Mononuclear cell (primary cell): ENCODE measurements at regions not wholly inside any gene's neighbourhood (a gene's known extent, or its start where the extent isn't known, plus 50 kb on each side); places are given as distances from the start of the nearest gene placed in this dataset.

Experiments
- H3K27me3 ChIP-seq: 2 replicates; pipeline ENCODE4 v1.6.0; 2011; ENCODE audit warnings: low read length, control low read depth; ENCODE audit not compliant: insufficient read depth
- H3K4me1 ChIP-seq: 2 replicates; pipeline ENCODE4 v1.5.1; 2011; ENCODE audit warnings: mild to moderate bottlenecking, low read length, control low read depth; ENCODE audit not compliant: insufficient read depth
- H3K4me3 ChIP-seq: 2 replicates; pipeline ENCODE4 v1.5.1; 2011; ENCODE audit warnings: mild to moderate bottlenecking, low read length, moderate library complexity
- H3K9me3 ChIP-seq: 2 replicates; pipeline ENCODE4 v1.5.1; 2011; ENCODE audit warnings: low read depth, mild to moderate bottlenecking, control low read depth, low read length

DNA sequence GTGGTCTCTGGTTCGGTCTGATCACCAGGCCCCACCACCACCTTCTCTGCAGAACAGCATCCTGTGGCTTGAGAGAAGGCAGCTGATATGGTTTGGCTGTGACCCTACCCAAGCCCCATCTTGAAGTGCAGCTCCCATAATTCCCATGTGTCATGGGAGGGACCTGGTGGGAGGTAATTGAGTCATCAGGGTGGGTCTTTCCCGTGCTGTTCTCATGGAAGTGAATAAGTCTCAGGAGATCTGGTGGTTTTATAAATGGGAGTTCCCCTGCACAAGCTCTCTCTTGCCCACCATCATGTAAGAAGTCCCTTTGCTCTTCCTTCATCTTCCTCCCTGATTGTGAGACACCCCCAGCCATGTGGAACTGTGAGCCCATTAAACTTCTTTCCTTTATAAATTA is 352.3 kb upstream of the CDH5 start:
- Histone ChIP-seq H3K9me3 (no peaks in the 10 kb centered on the region), H3K27me3 (no peaks in the 10 kb centered on the region), H3K4me1 (no peaks in the 10 kb centered on the region), H3K4me3 (no peak overlapping the region)

DNA sequence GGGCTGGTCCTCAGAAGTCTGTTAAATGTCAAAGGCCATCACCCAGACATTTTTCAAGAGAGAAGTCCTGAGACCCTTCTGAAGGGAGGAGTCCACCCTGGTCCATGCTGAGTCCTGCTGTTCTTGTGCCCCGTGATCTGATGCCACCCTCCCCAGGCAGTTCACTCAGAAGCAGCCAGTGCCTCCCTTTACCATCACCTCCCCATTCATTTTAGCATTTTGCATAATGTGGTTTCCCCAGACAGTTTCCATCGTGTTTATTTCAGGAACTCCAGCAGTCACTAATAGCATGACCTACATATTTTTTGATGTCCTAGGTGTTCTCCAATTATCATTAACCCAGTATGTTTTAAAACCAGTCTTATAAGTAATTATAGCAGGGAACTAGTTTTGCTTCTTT is 353.0 kb upstream of the CDH5 start:
- H3K4me3 ChIP-seq = no peak overlapping the region
- no peaks in the 10 kb centered on the region for H3K27me3 ChIP-seq
- H3K4me1 ChIP-seq = no peaks in the 10 kb centered on the region
- no peaks in the 10 kb centered on the region for H3K9me3 ChIP-seq

DNA sequence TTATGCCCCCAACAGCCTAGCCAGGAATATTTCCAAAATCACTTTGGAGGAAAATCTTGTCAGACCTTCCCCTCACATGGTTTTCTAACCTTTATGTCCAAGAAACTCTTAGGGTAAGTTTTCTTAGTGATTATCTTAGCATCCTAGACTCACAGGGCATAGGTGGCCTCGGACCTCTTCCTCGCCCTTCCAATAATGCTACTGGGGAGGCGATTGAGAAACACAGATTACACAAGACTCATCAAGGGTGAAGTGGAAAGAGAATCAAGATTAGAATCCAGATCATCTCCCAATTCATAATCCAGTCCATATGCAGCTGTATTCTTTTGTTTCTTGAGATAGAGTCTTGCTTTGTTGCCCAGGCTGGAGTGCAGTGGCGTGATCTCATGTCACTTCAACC is 358.4 kb upstream of the CDH5 start:
- H3K4me1 ChIP-seq = no peaks in the 10 kb centered on the region
- H3K4me3 ChIP-seq = no peak overlapping the region
- H3K9me3 ChIP-seq = no peaks in the 10 kb centered on the region
- H3K27me3 ChIP-seq = no peaks in the 10 kb centered on the region

DNA sequence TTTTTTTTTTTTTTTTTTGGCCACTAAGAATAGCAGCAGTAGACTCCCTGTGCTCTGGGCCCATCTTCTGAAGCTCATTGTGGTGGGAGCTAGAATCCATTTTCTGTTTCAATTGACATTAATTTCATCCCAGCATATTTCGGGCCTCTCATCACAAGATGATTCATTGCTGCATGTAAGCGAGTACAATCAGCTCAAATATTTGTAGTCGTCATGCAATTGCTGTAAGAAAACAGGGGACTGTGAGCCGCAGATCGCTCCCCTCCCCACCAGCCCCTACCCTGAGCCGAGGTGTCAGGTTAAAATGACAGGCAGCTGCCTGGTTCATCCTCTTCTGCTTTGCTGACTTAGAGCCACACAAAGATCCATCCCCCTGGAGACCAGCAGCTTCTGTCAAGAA is 358.8 kb upstream of the CDH5 start:
- H3K4me1 ChIP-seq = no peaks in the 10 kb centered on the region
- no peak overlapping the region for H3K4me3 ChIP-seq
- no peaks in the 10 kb centered on the region for H3K27me3 ChIP-seq
- no peaks in the 10 kb centered on the region for H3K9me3 ChIP-seq

DNA sequence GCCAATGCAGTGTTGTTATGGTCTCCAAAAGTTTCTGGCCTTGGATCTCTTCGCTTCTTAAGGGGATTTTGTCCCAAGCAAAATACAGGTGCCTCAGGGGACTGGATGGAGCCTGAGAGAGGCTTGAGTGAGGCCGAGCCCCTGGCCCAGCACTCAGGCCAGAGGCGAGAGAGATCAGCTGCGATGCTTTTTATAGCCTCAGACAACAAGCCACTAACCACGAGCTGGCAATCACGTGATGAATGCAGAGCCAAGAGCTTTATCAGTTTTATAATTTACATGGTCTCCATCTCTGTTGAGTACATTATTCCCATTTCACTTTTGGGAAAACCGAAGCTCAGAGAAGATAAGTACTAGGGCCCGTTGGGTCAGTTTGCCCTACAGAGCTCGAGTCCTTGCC is 360.0 kb upstream of the CDH5 start:
- no peaks in the 10 kb centered on the region for H3K9me3 ChIP-seq
- no peaks in the 10 kb centered on the region for H3K4me1 ChIP-seq

DNA sequence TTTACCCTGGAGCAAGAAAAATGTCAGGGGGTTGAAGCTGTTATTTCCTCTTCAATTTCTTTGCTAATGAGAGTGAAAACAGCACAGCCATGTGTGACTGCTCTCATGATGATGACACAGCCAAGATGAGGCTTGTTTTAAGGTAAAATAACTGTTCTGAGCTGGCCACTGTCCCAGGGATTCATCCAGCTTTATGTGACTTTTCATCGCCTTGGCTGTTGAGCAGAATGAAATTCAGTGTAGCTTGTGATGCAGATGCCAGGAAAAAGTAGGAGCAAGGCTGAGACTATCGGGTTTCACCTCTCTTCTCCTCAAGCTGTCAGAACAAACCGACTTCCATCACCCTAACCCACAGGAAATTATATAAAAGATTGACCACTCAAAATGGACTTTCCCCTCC is 361.8 kb upstream of the CDH5 start:
- H3K4me3 ChIP-seq = no peak overlapping the region
- H3K27me3 ChIP-seq = no peaks in the 10 kb centered on the region
- H3K9me3 ChIP-seq = no peaks in the 10 kb centered on the region
- H3K4me1 ChIP-seq = no peaks in the 10 kb centered on the region

More for the DNA sequence above, 360.0 kb upstream of the CDH5 start:
- H3K27me3 ChIP-seq = no peaks in the 10 kb centered on the region
- H3K4me3 ChIP-seq = no peak overlapping the region

DNA sequence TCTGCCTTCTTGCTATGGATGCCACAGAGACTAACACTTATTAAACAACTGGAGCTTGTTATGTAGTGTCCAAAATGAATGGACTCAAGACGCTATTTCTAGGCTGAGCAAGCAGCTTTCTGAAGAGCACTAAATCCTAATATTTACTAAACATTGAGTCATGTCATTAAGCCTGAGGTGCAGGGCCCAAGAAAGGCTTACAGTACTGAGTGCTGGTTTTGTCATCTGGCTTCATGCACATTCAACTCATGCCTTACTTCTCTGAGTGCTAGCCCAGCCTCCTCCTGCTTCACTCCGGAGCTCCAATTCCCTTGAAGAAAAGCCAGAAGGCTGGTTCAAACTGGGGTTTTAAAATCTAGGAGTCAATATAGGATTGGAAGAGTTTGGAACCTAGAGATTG is 363.3 kb upstream of the CDH5 start:
- Histone ChIP-seq H3K27me3 (no peaks in the 10 kb centered on the region), H3K4me3 (no peak overlapping the region), H3K4me1 (no peaks in the 10 kb centered on the region), H3K9me3 (no peaks in the 10 kb centered on the region)

DNA sequence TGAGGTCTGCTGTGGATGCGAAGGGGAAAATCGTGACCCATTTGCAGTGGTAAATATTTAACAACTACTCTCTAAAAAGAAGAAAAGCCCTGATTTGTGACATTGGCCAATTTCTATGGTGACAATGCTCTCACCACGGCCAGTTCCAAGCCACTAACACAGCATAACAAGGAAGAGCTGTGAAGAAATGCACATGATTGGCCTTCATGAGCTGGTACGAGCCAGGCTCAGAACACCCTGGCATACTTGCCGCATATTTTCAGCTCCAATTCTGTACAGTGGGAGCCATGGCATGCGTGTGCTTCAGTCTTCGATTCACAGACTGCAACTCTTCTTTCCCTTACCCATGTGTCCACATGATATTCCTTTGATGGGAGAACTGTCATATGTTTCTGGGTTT is 363.9 kb upstream of the CDH5 start:
- no peak overlapping the region for H3K4me3 ChIP-seq
- H3K4me1 ChIP-seq = no peaks in the 10 kb centered on the region
- H3K9me3 ChIP-seq = no peaks in the 10 kb centered on the region
- peaks cover 2% of the 10 kb centered on the region for H3K27me3 ChIP-seq

DNA sequence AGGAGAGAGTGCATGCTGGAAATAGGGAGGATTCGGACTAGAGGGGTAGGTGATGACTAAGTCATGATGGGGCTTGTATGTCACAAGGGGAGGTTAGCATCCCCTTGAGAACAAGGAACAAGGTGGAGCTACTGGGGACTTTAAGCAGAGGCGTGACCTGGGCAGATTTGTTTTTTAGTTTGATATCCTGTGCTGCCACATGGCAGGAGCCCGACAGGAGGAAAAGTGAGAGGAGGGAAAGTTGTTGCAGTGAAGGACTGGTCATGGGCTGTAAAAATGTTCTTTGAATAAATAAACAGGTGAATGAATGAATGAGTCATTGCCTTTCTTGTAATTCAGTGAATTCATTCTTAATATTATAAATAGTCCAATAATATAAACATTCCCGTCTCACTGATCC is 365.1 kb upstream of the CDH5 start:
- Histone ChIP-seq H3K4me1 (no peaks in the 10 kb centered on the region), H3K4me3 (no peak overlapping the region), H3K27me3 (peaks cover 5% of the 10 kb centered on the region), H3K9me3 (no peaks in the 10 kb centered on the region)

DNA sequence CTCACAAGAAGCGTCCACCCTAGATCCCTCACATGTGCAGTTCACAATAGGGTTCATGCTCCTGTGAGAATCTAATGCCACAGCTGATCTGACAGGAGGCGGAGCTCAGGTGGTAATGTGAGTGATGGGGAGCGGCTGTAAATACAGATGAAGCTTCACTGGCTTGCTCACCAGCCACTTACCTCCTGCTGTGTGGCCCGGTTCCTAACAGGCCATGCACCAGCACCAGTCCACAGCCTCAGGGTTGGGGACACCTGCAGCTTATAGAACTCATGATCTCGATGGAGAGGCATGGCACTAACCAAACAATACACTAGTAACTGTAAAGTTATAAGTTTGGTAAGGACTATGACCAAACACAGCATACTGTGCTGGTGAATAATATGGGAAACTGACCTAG is 368.0 kb upstream of the CDH5 start:
- peaks cover 5% of the 10 kb centered on the region for H3K27me3 ChIP-seq
- no peak overlapping the region for H3K4me3 ChIP-seq
- H3K9me3 ChIP-seq = no peaks in the 10 kb centered on the region
- no peaks in the 10 kb centered on the region for H3K4me1 ChIP-seq

DNA sequence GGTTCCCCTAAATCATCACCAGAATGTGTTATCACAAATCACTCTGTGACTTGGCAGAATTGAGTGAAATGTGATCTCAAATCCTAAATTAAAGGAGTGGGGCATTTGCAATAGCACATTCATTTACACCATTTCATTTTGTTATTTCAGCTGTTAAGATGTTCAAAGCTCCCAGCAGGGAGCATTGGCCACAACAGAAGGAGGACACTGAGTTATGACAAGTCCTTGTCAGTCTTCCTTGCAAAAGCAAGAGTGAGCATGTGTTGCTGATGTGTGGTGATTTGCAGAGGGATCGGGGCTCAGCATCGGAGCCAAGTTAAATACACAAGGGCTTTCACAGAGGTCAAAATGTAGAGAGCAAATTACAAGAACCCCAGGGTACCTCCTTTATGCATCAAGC is 372.2 kb upstream of the CDH5 start:
- no peak overlapping the region for H3K4me3 ChIP-seq
- peaks cover 5% of the 10 kb centered on the region for H3K27me3 ChIP-seq
- H3K9me3 ChIP-seq = no peaks in the 10 kb centered on the region
- no peaks in the 10 kb centered on the region for H3K4me1 ChIP-seq

DNA sequence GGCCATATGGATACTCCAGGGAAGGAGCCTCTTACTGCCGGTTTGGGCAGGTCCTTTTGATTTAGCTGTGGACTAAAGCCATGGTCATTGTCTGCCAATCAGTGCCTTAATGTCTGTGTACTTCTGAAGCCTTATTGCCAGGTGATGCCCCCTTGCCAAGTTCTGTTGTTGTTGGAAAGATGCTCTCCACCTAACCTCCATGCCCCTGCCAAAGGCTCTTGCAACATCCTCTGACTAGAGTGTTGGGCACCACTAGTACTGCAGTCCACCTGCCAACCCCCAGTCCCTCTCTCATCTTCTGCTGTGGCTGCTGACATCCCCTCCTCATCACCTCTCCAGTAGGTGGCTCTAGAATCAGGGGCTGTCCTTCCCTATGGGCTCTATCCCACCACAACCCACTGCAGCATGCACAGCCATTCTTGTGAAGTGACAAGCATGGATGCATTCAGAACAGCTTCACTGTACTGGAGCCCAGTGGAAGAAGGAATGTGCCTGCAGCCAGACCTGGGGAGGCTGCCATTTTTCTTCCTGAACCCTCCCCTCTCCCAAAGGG is 375.3 kb upstream of the CDH5 start:
- Histone ChIP-seq H3K9me3 (no peaks in the 10 kb centered on the region), H3K4me1 (no peaks in the 10 kb centered on the region), H3K27me3 (no peaks in the 10 kb centered on the region), H3K4me3 (no peak overlapping the region)

DNA sequence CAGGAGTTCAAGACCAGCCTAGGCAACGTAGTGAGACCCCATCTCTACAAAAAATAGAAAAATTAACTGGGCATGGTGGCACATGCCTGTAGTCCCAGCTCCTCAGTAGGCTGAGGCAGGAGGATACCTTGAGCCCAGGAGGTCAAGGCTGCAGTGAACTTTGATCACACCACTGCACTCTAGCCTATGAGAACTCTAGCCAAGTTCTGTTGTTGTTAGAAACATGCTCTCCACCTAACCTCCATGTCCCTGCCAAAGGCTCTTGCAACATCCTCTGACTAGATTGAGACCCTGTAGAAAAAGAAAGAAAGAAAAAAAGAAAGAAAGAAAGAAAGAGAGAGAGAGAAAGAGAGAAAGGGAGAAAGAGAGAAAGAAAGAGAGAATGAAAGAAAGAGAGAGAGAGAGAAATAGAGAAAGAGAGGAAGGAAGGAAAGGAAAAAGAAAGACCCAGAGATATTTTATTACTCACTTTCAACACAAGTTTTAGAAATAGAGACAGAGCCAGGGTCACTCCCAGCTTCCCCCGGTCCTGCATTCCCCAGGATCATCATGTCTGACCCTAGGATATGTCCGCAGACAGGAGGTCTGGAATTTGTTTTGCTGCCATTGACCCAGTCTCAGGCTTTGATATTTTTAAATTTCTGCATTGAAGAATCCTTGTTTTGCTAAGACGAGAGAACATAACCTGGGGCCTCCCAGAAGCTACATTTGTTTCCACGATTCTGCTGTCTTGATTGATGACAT is 376.5 kb upstream of the CDH5 start:
- Histone ChIP-seq H3K27me3 (no peaks in the 10 kb centered on the region), H3K4me3 (no peak overlapping the region), H3K4me1 (no peaks in the 10 kb centered on the region), H3K9me3 (no peaks in the 10 kb centered on the region)

DNA sequence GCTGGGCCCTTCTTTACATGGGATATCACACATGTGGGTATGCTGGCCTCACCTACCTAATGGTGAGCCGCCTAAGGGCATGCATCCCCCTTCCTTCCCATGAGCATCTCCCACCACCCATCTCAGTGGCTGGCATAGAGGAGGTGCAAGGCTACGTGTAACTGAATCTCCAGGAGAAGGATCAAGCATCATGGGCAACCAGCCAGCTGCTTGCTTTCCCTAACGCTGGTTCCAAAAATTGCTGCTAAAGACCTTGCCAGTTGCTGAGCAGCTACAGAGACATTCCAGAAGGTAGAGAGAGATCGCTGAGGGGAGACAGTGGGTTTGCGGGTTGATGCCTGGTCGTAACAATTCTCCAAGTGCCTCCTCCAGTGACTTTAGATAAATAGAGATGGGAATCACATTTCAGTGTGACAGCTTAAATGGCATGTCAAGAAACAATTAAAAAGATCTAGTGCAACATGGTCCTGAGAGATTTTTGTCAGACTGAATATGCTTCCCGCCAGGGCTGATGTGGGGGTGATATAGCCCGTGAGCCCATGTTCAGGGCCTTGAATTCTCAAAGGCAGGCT is 378.4 kb upstream of the CDH5 start:
- no peak overlapping the region for H3K4me3 ChIP-seq
- no peaks in the 10 kb centered on the region for H3K4me1 ChIP-seq
- H3K9me3 ChIP-seq = no peaks in the 10 kb centered on the region
- no peaks in the 10 kb centered on the region for H3K27me3 ChIP-seq

DNA sequence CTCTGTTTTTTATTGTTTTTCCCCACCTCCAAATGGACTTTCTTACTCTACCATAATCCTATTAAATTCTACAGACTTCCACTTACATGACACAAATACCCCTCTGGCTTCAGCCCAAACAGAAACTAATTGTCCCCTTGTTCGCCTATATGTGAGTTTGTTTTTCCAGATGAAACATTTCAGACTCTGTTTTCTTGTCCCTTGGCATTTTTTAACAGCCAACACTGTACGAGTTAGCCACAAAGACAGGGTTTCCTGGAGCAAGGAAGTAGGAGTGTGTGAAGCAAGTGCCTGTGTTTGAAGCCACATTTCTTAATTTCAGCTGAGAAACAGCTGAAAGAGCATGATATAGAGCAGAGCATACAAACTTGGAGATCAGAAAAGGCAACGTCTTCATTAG is 382.2 kb upstream of the CDH5 start:
- Histone ChIP-seq H3K27me3 (no peaks in the 10 kb centered on the region), H3K9me3 (no peaks in the 10 kb centered on the region), H3K4me3 (no peak overlapping the region)

DNA sequence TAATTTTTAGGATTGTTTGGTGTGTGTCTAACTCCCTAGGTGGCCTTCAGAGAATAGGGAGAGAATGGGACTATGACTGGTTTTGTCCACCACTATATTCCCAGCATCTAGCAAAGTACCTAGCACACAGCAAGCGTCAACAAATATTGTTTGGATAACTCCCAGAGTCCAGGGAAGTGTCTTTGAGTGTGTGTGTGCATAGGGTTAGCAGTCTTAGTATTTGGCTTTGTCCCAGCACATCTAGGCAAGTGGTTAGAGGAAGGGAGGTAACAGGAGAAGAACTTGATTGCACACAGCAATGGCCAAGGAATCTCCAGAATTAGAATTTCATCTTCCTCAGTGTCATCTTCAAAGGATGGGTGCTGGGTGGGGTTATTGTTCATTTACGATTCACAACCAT is 385.4 kb upstream of the CDH5 start:
- Histone ChIP-seq H3K4me1 (no peaks in the 10 kb centered on the region), H3K4me3 (no peak overlapping the region), H3K9me3 (no peaks in the 10 kb centered on the region), H3K27me3 (no peaks in the 10 kb centered on the region)

More for the DNA sequence above, 382.2 kb upstream of the CDH5 start:
- no peaks in the 10 kb centered on the region for H3K4me1 ChIP-seq
